GM19397 (cell line): ENCODE measurements at regions not wholly inside any gene's neighbourhood (a gene's known extent, or its start where the extent isn't known, plus 50 kb on each side); places are given as distances from the start of the nearest gene placed in this dataset.

Source experiments
- ATAC-seq: cut with Tn5 transposase; IDR thresholded peaks from one replicate; pipeline ENCODE4 v1.9.1; 2021; ENCODE audit warnings: mild to moderate bottlenecking, moderate library complexity; ENCODE audit not compliant: unreplicated experiment

GRCh38 chr6:169881976-169882375 is 130.6 kb downstream of the ERMARD start:
- ATAC-seq, result no peak

- ATAC-seq, result no peak
These were observed 130.0 kb downstream of the ERMARD start for GRCh38 chr6:169881398-169881797.

GRCh38 chr6:169880516-169880915 is 129.1 kb downstream of the ERMARD start:
- ATAC-seq, result no peak

- no peak for ATAC-seq
These were observed 117.9 kb downstream of the ERMARD start for GRCh38 chr6:169869301-169869700.

- peak; percentile 78 for ATAC-seq
These were observed 117.0 kb downstream of the ERMARD start for GRCh38 chr6:169868458-169868857.

- ATAC-seq, result no peak
These were observed 116.3 kb downstream of the ERMARD start for GRCh38 chr6:169867751-169868191.

- no peak for ATAC-seq
These were observed 115.5 kb downstream of the ERMARD start for GRCh38 chr6:169866668-169867521.

GRCh38 chr6:169866140-169866534 is 114.7 kb downstream of the ERMARD start:
- no peak for ATAC-seq

GRCh38 chr6:169865346-169866139 is 114.1 kb downstream of the ERMARD start:
- no peak for ATAC-seq

GRCh38 chr6:169864148-169865020 is 113.0 kb downstream of the ERMARD start:
- no peak for ATAC-seq

GRCh38 chr6:169863710-169864109 is 112.3 kb downstream of the ERMARD start:
- ATAC-seq, result no peak

- no peak for ATAC-seq
These were observed 111.6 kb downstream of the ERMARD start for GRCh38 chr6:169862892-169863525.

GRCh38 chr6:169862043-169862891 is 110.8 kb downstream of the ERMARD start:
- no peak for ATAC-seq

- ATAC-seq, result no peak
These were observed 110.1 kb downstream of the ERMARD start for GRCh38 chr6:169861431-169862042.

GRCh38 chr6:169859978-169860703 is 108.7 kb downstream of the ERMARD start:
- no peak for ATAC-seq

- no peak for ATAC-seq
These were observed 108.1 kb downstream of the ERMARD start for GRCh38 chr6:169859401-169859977.

- ATAC-seq, result no peak
These were observed 107.5 kb downstream of the ERMARD start for GRCh38 chr6:169858935-169859351.

GRCh38 chr6:169858293-169858934 is 107.0 kb downstream of the ERMARD start:
- ATAC-seq, result no peak
